ENCODE measurements at regions not wholly inside any gene's neighbourhood (a gene's known extent, or its start where the extent isn't known, plus 50 kb on each side); places are given as distances from the start of the nearest gene placed in this dataset.

DNA sequence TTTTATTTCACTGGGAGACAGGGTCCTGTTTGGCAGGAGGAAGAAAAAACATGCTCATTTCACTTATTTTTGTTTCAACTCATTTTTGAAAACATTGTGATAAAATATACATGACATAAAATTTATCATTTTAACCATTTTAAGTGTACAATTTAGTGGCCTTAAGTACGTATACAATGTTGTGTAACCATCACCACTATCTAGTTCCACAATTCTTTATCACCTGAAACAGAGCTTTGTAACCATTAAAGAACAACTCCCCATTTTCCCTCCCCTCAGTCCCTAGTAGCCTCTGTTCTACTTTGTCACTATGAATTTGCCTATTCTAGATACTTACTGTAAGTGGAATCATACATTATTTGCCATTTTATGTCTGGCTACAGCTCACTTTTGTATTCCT lies 143.8 kb downstream of the GPAT3 start:
- TF ChIP-seq POLR2A (IDR thresholded peaks at IDR 0.05; ENCODE audit: low read depth, low read length): no peak
- TF ChIP-seq SMC3 (IDR thresholded peaks at IDR 0.05; ENCODE audit: low read depth, low read length): no peak
- TF ChIP-seq, protein P1, sequence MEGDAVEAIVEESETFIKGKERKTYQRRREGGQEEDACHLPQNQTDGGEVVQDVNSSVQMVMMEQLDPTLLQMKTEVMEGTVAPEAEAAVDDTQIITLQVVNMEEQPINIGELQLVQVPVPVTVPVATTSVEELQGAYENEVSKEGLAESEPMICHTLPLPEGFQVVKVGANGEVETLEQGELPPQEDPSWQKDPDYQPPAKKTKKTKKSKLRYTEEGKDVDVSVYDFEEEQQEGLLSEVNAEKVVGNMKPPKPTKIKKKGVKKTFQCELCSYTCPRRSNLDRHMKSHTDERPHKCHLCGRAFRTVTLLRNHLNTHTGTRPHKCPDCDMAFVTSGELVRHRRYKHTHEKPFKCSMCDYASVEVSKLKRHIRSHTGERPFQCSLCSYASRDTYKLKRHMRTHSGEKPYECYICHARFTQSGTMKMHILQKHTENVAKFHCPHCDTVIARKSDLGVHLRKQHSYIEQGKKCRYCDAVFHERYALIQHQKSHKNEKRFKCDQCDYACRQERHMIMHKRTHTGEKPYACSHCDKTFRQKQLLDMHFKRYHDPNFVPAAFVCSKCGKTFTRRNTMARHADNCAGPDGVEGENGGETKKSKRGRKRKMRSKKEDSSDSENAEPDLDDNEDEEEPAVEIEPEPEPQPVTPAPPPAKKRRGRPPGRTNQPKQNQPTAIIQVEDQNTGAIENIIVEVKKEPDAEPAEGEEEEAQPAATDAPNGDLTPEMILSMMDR (conservative IDR thresholded peaks at IDR 0.05; ENCODE audit: low read depth, low read length): no peak
- TF ChIP-seq RAD21 (IDR thresholded peaks at IDR 0.05; ENCODE audit: low read length): no peak
- TF ChIP-seq FOS (IDR thresholded peaks at IDR 0.05; ENCODE audit: low read depth, low read length): no peak
- TF ChIP-seq MAZ (IDR thresholded peaks at IDR 0.05; ENCODE audit: borderline replicate concordance, low read depth, low read length): no peak
- no peak for TF ChIP-seq RCOR1 (IDR thresholded peaks at IDR 0.05; ENCODE audit: insufficient replicate concordance, low read length)
- TF ChIP-seq NFE2L2 (IDR thresholded peaks at IDR 0.05; ENCODE audit: low read depth, low read length): no peak

Data from IMR-90 (cell line).